Nucleus accumbens (tissue), 56 donors: ENCODE measurements at regions not wholly inside any gene's neighbourhood (a gene's known extent, or its start where the extent isn't known, plus 50 kb on each side); places are given as distances from the start of the nearest gene placed in this dataset.

Experiments used
- DNase-seq, 56 donors: peaks; one replicate each; lab custom pipeline; 2025; lab: John Stamatoyannopoulos, UW

GRCh38 chr14:54206516-54206915, 190.3 kb upstream of the CDKN3 start:
- DNase-seq: no peak

- no peak for DNase-seq
Measured at GRCh38 chr14:54207075-54207474, 189.7 kb upstream of the CDKN3 start.

GRCh38 chr14:54207476-54208462, 189.0 kb upstream of the CDKN3 start:
- DNase-seq: no peak

- DNase-seq: no peak
Measured at GRCh38 chr14:54208751-54209150, 188.1 kb upstream of the CDKN3 start.

GRCh38 chr14:54209511-54210250, 187.1 kb upstream of the CDKN3 start:
- no peak for DNase-seq

GRCh38 chr14:54211551-54212308, 185.1 kb upstream of the CDKN3 start:
- DNase-seq: no peak

- DNase-seq: no peak
Measured at GRCh38 chr14:54213536-54213935, 183.3 kb upstream of the CDKN3 start.

- DNase-seq: no peak
Measured at GRCh38 chr14:54216827-54217226, 180.0 kb upstream of the CDKN3 start.

GRCh38 chr14:54219261-54220070, 177.3 kb upstream of the CDKN3 start:
- DNase-seq: no peak

GRCh38 chr14:54220071-54220703, 176.6 kb upstream of the CDKN3 start:
- DNase-seq: no peak

GRCh38 chr14:54220704-54221431, 175.9 kb upstream of the CDKN3 start:
- no peak for DNase-seq

- DNase-seq: no peak
Measured at GRCh38 chr14:54221432-54221803, 175.4 kb upstream of the CDKN3 start.

GRCh38 chr14:54221971-54222370, 174.8 kb upstream of the CDKN3 start:
- no peak for DNase-seq

- DNase-seq: no peak
Measured at GRCh38 chr14:54223831-54224402, 172.9 kb upstream of the CDKN3 start.

- no peak for DNase-seq
Measured at GRCh38 chr14:54225457-54226060, 171.2 kb upstream of the CDKN3 start.

GRCh38 chr14:54226103-54226502, 170.7 kb upstream of the CDKN3 start:
- no peak for DNase-seq

- no peak for DNase-seq
Measured at GRCh38 chr14:54226558-54226957, 170.2 kb upstream of the CDKN3 start.

- DNase-seq: no peak
Measured at GRCh38 chr14:54229136-54229535, 167.7 kb upstream of the CDKN3 start.
